HL-60 (cell line): ENCODE measurements at regions not wholly inside any gene's neighbourhood (a gene's known extent, or its start where the extent isn't known, plus 50 kb on each side); places are given as distances from the start of the nearest gene placed in this dataset.

Experiments used
- CTCF ChIP-seq: IDR thresholded peaks from one replicate; pipeline ENCODE4 v1.5.1; 2011; ENCODE audit warnings: low read length, control low read depth, inconsistent platforms; ENCODE audit not compliant: insufficient read depth
- GABPA ChIP-seq: IDR thresholded peaks from 2 replicates; pipeline ENCODE4 v1.6.1; 2012; ENCODE audit warnings: low read depth

GRCh38 chr13:106151056-106151699 lies 384.3 kb downstream of the EFNB2 start:
- TF ChIP-seq CTCF, result no peak
- TF ChIP-seq GABPA, result no peak
